Stomach (tissue), 4 donors: ENCODE measurements at regions not wholly inside any gene's neighbourhood (a gene's known extent, or its start where the extent isn't known, plus 50 kb on each side); places are given as distances from the start of the nearest gene placed in this dataset.

ENCODE experiments used
- POLR2A ChIP-seq, 4 donors: fragments of 450-650 bp; IDR thresholded peaks; one replicate each; pipeline ENCODE4 v1.6.1; 2016; ENCODE audit warnings: antibody characterized with exemption in 4 of 4, control low read depth in 2 of 4, mild to moderate bottlenecking in 1 of 4, moderate library complexity in 1 of 4
- POLR2AphosphoS5 ChIP-seq, 3 donors: sonication (generic); formaldehyde crosslinking; IDR thresholded peaks; one replicate each; pipeline ENCODE4 v1.6.1; 2016; ENCODE audit warnings: antibody characterized with exemption in 3 of 3
- TF ChIP-seq, protein P1 (sequence below), 7 experiments: fragments of 450-650 bp in 4 of 7; fragments of 200-600 bp in 3 of 7; sonication (generic) in 3 of 7; IDR thresholded peaks; one replicate each; pipeline ENCODE4 v1.5.1; 2016 to 2019; ENCODE audit warnings: antibody characterized with exemption in 7 of 7, control low read depth in 2 of 7, mild to moderate bottlenecking in 1 of 7

DNA sequence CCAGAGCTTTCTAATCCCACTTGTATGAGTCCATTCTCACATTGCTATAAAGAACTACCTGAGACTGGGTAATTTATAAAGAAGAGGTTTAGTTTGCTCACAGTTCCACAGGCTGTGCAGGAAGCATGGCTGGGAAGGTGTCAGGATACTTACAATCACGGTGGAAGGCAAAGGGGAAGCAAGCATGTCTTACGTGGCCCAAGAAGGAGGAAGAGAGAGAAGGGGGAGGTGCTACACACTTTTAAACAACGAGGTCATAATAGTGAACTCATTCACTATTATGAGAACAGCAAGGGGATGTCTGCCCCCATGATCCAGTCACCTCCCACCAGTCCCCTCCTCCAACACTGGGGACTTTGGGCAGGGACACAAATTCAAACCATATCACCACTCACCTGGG, 67.8 kb downstream of the TTC32 start:
- TF ChIP-seq, protein P1, sequence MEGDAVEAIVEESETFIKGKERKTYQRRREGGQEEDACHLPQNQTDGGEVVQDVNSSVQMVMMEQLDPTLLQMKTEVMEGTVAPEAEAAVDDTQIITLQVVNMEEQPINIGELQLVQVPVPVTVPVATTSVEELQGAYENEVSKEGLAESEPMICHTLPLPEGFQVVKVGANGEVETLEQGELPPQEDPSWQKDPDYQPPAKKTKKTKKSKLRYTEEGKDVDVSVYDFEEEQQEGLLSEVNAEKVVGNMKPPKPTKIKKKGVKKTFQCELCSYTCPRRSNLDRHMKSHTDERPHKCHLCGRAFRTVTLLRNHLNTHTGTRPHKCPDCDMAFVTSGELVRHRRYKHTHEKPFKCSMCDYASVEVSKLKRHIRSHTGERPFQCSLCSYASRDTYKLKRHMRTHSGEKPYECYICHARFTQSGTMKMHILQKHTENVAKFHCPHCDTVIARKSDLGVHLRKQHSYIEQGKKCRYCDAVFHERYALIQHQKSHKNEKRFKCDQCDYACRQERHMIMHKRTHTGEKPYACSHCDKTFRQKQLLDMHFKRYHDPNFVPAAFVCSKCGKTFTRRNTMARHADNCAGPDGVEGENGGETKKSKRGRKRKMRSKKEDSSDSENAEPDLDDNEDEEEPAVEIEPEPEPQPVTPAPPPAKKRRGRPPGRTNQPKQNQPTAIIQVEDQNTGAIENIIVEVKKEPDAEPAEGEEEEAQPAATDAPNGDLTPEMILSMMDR (IDR thresholded peaks at IDR 0.05) = no peak
- TF ChIP-seq POLR2A (IDR thresholded peaks at IDR 0.05) (no peak), POLR2AphosphoS5 (IDR thresholded peaks at IDR 0.05) (no peak)
